GM21619 (cell line): ENCODE measurements at regions not wholly inside any gene's neighbourhood (a gene's known extent, or its start where the extent isn't known, plus 50 kb on each side); places are given as distances from the start of the nearest gene placed in this dataset.

Experiments
- ATAC-seq: cut with Tn5 transposase; IDR thresholded peaks from one replicate; pipeline ENCODE4 v1.9.1; 2021; ENCODE audit not compliant: unreplicated experiment

GRCh38 chr1:38476111-38476849 lies 383.3 kb downstream of the RRAGC start:
- ATAC-seq = no peak

GRCh38 chr1:38475624-38476005 lies 384.0 kb downstream of the RRAGC start:
- ATAC-seq = no peak

- ATAC-seq = peak; percentile 81
Measured at GRCh38 chr1:38474738-38475623, 384.6 kb downstream of the RRAGC start.

- ATAC-seq = no peak
Measured at GRCh38 chr1:38466487-38466886, 393.1 kb downstream of the RRAGC start.

GRCh38 chr1:38465460-38465859 lies 394.1 kb downstream of the RRAGC start:
- no peak for ATAC-seq

GRCh38 chr1:38464071-38464661 lies 395.4 kb downstream of the RRAGC start:
- no peak for ATAC-seq

- ATAC-seq = no peak
Measured at GRCh38 chr1:38463074-38463473, 396.5 kb downstream of the RRAGC start.

GRCh38 chr1:38456531-38456876 lies 403.1 kb downstream of the RRAGC start:
- no peak for ATAC-seq

- ATAC-seq = no peak
Measured at GRCh38 chr1:38455829-38456530, 403.6 kb downstream of the RRAGC start.

GRCh38 chr1:38454749-38455441 lies 404.7 kb downstream of the RRAGC start:
- no peak for ATAC-seq

GRCh38 chr1:38454236-38454635 lies 405.3 kb downstream of the RRAGC start:
- no peak for ATAC-seq

GRCh38 chr1:38452246-38452645 lies 405.7 kb upstream of the POU3F1 start:
- ATAC-seq = no peak

- ATAC-seq = no peak
Measured at GRCh38 chr1:38451541-38451993, 405.0 kb upstream of the POU3F1 start.

- no peak for ATAC-seq
Measured at GRCh38 chr1:38448893-38449292, 402.3 kb upstream of the POU3F1 start.

- no peak for ATAC-seq
Measured at GRCh38 chr1:38446936-38447335, 400.3 kb upstream of the POU3F1 start.

GRCh38 chr1:38444770-38445442 lies 398.3 kb upstream of the POU3F1 start:
- ATAC-seq = no peak

- no peak for ATAC-seq
Measured at GRCh38 chr1:38444311-38444710, 397.7 kb upstream of the POU3F1 start.

GRCh38 chr1:38440402-38440801 lies 393.8 kb upstream of the POU3F1 start:
- ATAC-seq = no peak

- no peak for ATAC-seq
Measured at GRCh38 chr1:38436749-38437148, 390.2 kb upstream of the POU3F1 start.

- no peak for ATAC-seq
Measured at GRCh38 chr1:38436006-38436405, 389.4 kb upstream of the POU3F1 start.
